Uterus (tissue), 2 donors: ENCODE measurements at regions not wholly inside any gene's neighbourhood (a gene's known extent, or its start where the extent isn't known, plus 50 kb on each side); places are given as distances from the start of the nearest gene placed in this dataset.

Experiments used
- CTCF ChIP-seq, 4 experiments: fragments of 200-600 bp in 2 of 4; fragments of 450-650 bp in 2 of 4; sonication (generic) in 2 of 4; IDR thresholded peaks; one replicate each; pipeline ENCODE4 v1.5.1; 2016 to 2019; ENCODE audit warnings: antibody characterized with exemption in 4 of 4, mild to moderate bottlenecking in 2 of 4, moderate library complexity in 1 of 4
- POLR2A ChIP-seq, 2 donors: fragments of 450-650 bp; IDR thresholded peaks; one replicate each; pipeline ENCODE4 v1.6.1; 2016; ENCODE audit warnings: antibody characterized with exemption in 2 of 2, mild to moderate bottlenecking in 1 of 2, moderate library complexity in 1 of 2

- TF ChIP-seq CTCF (IDR thresholded peaks at IDR 0.05) = no peak
- no peak for TF ChIP-seq POLR2A (IDR thresholded peaks at IDR 0.05)
Observed at GRCh38 chr9:96044401-96044800, 168.9 kb downstream of the ERCC6L2 start.
